ENCODE measurements at regions not wholly inside any gene's neighbourhood (a gene's known extent, or its start where the extent isn't known, plus 50 kb on each side); places are given as distances from the start of the nearest gene placed in this dataset.

GRCh38 chr1:168819668-168820067 is 90.7 kb upstream of the DPT start (continued):
- TF ChIP-seq SMC3 (IDR thresholded peaks at IDR 0.05), result no peak
- no peak for TF ChIP-seq PHF8 (IDR thresholded peaks at IDR 0.05; ENCODE audit: borderline replicate concordance, low read depth)
- TF ChIP-seq E2F6 (IDR thresholded peaks at IDR 0.05; ENCODE audit: borderline replicate concordance, low read depth), result no peak
- TF ChIP-seq CTCF (IDR thresholded peaks at IDR 0.05), result no peak
- TF ChIP-seq GATA3 (IDR thresholded peaks at IDR 0.05; ENCODE audit: borderline replicate concordance), result no peak
- TF ChIP-seq EP300 (IDR thresholded peaks at IDR 0.05), result no peak
- no peak for TF ChIP-seq RFX5 (IDR thresholded peaks at IDR 0.05)

- Histone ChIP-seq H3K4me1 (no peaks in the 10 kb centered on the region), H3K4me3 (no peak overlapping the region), H3K4me2 (no peak overlapping the region), H3K9me3 (no peaks in the 10 kb centered on the region), H3K27ac (no peak overlapping the region)
- FAIRE-seq, result no peak
- WGBS (ENCODE audit: missing lambda C conversion rate), result 48% methylated on average over 2 of the region's 2 CpGs
- TF ChIP-seq CTCF (IDR thresholded peaks at IDR 0.05), result no peak
- no peak for TF ChIP-seq MYC (IDR thresholded peaks at IDR 0.05; ENCODE audit: borderline replicate concordance, low read length)
- no peak for TF ChIP-seq ELK1 (IDR thresholded peaks at IDR 0.05; ENCODE audit: low read depth, low read length)
- no peak for TF ChIP-seq TFCP2L1 (CRISPR knock-in tag; IDR thresholded peaks at IDR 0.05)
- no peak for TF ChIP-seq NPAS2 (CRISPR knock-in tag; IDR thresholded peaks at IDR 0.05; ENCODE audit: borderline replicate concordance)
- TF ChIP-seq SREBF2 (IDR thresholded peaks at IDR 0.05), result no peak
- TF ChIP-seq NR3C1 (IDR thresholded peaks at IDR 0.05), result no peak
- no peak for TF ChIP-seq JUN (IDR thresholded peaks at IDR 0.05)
- no peak for TF ChIP-seq HOXA7 (CRISPR knock-in tag; IDR thresholded peaks at IDR 0.05)
- TF ChIP-seq ZC3H11A (IDR thresholded peaks at IDR 0.05), result no peak
- no peak for TF ChIP-seq POLR2AphosphoS2 (conservative IDR thresholded peaks at IDR 0.05; ENCODE audit: low read length)
- POLR2A ChIA-PET, result no interaction called here
- CTCF ChIA-PET, result interaction anchor here (0.6 kb wide), 1 partner anchor 211 kb away, joined by 3 read pairs; no protein-coding TSS in a partner anchor
- ATAC-seq, result no peak
- DNase-seq (ENCODE audit: low read depth in 1 of 2, low spot score in 1 of 2), result no peak
These were observed 92.4 kb upstream of the DPT start for GRCh38 chr1:168821434-168821833.

- Histone ChIP-seq H3K4me2 (no peak overlapping the region), H3K27ac (no peak overlapping the region), H3K4me3 (no peak overlapping the region), H3K9me3 (no peaks in the 10 kb centered on the region), H3K4me1 (no peaks in the 10 kb centered on the region)
- ChIA-PET CTCF (no interaction called here), POLR2A (no interaction called here)
- 68% methylated on average over 2 of the region's 2 CpGs for WGBS (ENCODE audit: missing lambda C conversion rate)
- DNase-seq (ENCODE audit: low read depth in 1 of 2, low spot score in 1 of 2) (no peak), FAIRE-seq (no peak), ATAC-seq (no peak)
- TF ChIP-seq JUNB (IDR thresholded peaks at IDR 0.05) (no peak), KDM5A (IDR thresholded peaks at IDR 0.05) (no peak), EHMT2 (IDR thresholded peaks at IDR 0.05; ENCODE audit: low read depth) (no peak), MYC (IDR thresholded peaks at IDR 0.05; ENCODE audit: borderline replicate concordance, low read length) (no peak), SMC3 (IDR thresholded peaks at IDR 0.05) (no peak), ESRRA (IDR thresholded peaks at IDR 0.05; ENCODE audit: borderline replicate concordance, low read length) (no peak), EP300 (IDR thresholded peaks at IDR 0.05) (no peak), BCL3 (IDR thresholded peaks at IDR 0.05) (no peak), NR3C1 (IDR thresholded peaks at IDR 0.05) (no peak), SREBF2 (IDR thresholded peaks at IDR 0.05) (no peak), ATOH8 (CRISPR knock-in tag; IDR thresholded peaks at IDR 0.05; ENCODE audit: low read depth) (no peak), HDAC2 (IDR thresholded peaks at IDR 0.05) (no peak)
These were observed 93.9 kb upstream of the DPT start for GRCh38 chr1:168822911-168823310.
